NCI-H345 (cell line): ENCODE measurements at regions not wholly inside any gene's neighbourhood (a gene's known extent, or its start where the extent isn't known, plus 50 kb on each side); places are given as distances from the start of the nearest gene placed in this dataset.
"Not testable (repeated sequence)": the region's sequence is repeated elsewhere in the genome, so short reads cannot be mapped to it uniquely, and the experiment has no call there.

ENCODE experiments used
- DNase-seq: peaks from one replicate; lab custom pipeline; 2025; lab: John Stamatoyannopoulos, UW

DNA sequence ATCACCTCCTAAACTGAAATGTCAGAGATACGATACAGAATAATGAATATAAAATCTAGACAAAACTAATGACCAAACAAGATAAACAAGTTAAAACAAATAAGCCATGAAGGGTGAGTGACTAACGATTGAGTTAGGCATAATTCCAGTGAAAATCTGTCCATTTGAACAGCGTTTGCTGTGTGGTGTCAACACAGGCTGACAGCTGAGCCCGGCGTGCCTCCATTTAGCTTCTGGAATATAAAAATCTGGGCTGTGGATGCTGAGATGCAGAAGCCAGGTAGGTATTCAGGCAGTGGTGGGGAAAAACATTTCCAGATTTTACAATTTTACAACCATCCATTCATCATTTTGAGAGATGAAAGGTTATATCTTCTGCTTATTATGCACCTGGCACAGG, 2041.4 kb upstream of the CELF4 start:
- no peak for DNase-seq

DNA sequence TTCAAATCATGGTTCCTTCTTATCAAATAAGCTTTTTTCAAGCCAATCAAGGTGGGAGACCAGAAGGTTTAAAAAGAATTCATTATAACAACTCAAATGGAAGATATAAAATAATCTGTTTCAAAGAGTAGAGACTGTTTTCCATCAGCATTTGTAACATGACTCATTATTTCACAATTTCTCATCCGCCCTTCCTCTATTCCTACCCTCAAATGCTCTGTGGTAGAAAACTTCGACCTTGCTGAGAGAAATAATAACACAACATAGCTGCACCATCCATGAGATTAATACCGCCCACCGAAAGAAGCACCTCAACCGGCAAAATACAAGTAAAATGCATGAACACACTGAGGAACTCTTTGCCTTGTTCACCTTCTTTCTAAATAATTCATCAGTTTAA, 2039.2 kb upstream of the CELF4 start:
- no peak for DNase-seq

DNA sequence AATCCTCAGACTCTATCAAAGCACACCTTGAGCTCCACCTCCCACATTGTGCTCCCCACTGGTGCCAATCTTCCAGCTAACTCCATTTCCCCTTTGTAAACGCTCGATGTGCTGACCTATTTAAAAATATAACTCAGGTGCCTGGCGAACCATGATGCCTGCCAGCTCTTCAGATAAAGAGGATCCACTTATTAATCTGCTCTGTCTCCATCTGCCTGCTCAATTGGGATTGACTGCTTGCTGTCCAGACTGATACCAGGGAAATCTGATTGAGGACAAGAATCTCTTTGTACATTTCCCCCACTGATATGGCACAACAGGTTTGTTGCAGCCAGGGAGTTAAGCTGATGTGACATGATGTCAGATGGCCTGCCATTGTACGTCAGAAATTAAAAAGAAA, 2036.5 kb upstream of the CELF4 start:
- no peak for DNase-seq

DNA sequence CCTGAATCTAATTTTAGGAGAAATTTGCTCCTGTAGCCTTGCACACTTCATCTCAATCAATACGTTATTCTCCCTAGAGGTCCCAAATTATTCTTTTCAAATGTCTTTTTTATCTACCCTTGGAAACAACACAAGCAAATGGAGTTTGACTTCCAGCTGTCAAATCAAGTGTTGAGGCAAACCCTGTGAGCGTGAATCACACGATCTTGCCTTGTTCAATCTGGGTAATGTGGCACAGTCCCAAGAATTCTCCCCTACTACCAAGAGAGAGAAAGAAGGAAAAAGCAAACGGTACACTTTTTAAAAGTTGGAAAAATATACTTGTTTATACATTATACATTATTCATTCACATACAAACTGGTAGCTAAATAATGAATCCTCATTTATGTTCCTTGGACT, 2035.3 kb upstream of the CELF4 start:
- DNase-seq = no peak

DNA sequence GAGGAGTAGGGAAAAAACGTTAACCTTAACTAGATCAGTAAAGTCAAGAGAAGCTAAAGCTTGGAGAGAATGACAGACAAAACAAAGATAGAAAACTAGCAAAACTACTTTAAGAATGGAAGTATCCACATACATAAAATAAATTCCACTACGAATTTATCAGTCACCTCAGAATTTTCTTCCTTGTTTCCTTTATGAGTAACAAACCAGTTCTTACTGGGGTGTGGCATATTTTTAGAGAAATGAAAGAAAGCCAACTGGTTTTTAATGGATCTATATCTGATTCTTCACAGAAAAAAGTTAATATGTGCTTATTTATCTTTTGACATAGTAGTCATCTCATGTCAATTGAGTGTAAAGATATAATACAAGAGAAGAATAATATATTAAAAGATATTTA, 2033.7 kb upstream of the CELF4 start:
- DNase-seq = no peak

DNA sequence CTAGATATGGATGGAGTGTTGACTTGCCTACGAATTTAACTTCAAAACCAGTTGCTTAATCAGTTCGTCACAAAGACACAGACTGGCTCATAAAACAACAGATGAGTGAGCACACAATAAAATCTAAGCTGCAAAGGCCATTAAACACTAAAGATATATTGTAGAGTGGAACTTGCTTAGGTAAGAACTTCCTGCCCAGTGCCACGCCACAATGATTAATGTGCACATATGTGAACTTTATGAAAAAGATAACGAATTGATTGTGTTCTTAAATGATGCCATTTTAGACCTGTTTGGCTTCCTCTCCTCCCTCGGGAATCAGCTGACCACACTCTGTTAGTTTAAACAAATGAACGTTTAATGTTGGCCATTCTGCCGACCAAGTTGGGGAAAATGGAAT, 2031.3 kb upstream of the CELF4 start:
- DNase-seq = no peak

DNA sequence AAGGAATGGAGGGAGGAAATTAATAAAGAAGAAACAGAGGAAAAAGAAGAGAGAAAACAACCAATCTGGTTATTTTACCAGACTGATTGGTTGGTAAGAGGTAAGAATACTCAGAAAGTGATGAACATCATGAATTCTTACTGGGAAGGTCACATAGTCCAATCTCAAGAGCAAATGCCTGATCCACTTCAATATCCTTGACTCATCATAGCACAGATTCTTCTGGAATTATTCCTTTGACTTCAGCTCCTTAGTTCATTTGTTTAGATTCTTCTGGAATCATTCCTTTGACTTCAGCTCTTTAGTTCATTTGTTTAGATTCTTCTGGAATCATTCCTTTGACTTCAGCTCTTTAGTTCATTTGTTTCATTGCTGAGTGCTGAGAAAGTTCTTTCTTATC, 2030.6 kb upstream of the CELF4 start:
- DNase-seq = no peak

DNA sequence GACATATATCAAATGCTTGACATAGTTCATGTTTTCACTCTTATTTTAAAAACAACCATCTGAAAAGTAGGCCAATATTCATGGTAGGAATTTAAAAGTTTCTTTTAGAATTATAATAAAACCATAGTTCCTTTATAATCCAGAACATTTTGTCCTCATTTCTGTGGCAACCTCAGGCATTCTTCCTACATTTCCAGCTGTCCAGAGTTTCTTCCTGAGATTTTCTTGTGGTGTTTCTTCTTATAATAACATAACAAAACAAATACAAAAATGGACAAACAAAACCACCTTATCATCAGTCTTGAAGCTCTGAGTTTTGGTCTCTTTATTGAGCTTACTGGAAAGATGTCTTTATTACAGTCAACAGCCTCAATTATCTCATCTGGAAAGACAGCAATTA, 2028.6 kb upstream of the CELF4 start:
- no peak for DNase-seq

DNA sequence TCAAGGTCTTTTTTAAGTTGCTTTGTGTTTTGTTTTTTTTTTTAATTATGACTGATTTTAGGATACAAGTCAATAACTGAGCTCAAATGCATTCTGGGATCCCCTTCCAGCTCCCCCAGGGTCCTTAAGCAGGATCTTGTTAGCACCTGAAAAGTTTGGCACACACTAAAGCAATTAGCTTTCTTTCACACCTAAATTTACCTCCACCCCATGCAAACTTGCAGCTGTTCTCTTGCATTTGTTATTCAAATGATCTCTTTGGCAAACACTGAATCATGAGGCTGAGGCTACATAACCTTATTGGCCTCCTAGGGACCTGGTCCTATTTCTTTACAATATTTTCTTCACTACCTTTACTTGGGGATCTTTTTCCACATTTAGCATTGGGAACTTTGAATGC, 2026.1 kb upstream of the CELF4 start:
- no peak for DNase-seq

DNA sequence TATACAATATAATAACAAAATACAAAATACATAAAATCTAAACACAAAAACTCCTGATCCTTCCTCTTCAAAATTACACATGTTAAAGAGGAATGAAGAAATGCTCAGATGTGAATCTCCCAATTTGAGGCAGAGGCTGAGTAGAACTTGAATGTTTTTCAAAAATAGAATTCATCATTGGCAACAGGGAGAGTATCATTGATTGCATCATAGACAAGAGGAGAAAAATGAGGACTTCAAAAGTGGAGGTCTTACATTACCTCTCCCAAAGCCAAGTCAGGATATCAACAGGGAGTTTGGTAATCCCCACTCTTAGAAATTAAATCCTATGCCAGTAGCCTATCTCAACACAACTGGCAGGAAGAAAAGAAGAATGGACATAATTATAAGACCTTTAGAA, 2023.9 kb upstream of the CELF4 start:
- DNase-seq = no peak

DNA sequence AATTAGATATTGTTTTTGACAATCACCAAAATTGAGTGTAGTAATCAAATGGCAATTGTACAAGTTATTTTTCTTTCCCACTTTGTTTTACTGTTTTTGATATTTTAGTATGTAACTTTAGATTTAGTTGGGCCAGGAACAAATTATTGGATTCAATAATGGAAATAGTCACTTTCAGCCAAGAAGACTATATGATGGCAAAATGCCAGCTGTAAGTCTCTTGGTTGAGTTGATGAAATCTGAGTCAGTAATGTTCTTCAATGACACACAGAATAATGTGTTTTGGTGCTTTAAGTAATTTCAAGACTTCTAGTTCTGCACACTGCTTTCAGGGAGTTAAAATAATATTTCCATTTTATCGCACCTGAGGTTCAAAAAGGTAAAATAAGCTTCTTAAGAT, 2022.0 kb upstream of the CELF4 start:
- no peak for DNase-seq

DNA sequence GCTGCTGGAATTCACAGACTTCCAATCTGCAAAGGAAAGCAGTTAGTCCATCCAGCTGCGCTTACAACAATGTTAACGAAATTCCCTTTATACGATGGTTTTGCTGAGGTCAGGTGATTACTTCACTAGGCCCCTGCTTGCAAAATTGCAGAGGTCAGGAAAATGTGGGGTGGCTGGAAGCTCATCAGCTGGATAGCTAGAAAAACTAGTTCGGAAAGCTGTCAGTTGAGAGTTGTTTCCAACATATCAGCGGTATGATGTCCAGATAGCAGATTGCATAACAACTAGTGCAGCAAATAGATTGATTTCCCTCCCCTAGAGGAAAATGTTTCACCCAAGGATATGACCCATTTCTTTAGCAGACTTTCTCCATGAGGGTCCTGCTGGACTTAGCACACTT, 2021.1 kb upstream of the CELF4 start:
- no peak for DNase-seq

DNA sequence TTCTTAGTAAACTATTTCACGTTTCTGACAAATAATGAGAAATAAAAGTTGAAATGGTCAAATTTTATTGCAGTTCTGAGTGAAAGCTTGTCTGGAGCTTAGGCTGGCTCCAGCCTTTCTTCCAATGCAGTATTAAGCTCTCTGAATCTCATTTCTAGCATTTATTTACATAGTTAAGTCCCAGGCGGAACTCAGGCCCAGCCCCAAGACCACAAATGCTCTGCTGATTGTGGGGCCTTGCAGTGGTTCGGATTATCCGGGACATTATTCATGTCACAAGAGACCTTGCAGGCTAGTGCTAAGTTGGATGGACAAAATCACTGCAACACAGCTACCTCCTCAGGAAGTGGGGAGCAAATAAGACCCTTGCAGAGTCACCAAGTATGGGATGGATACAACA, 2009.3 kb upstream of the CELF4 start:
- DNase-seq = no peak

DNA sequence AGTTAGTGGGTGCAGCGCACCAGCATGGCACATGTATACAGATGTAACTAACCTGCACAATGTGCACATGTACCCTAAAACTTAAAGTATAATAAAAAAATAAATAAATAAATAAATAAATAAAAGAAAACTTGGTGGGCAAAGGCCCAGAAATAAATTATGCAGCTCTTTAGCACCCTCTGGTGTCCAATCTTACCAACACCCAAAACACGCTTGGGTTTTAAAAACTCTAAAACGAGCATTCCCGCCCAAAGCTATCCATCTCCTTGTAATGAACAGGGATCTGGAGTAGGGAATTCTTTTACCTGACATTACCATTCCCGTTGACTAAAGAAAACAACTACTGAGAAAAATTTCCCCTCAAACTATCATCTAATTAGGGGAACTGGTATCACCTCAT, 2005.9 kb upstream of the CELF4 start:
- no peak for DNase-seq

DNA sequence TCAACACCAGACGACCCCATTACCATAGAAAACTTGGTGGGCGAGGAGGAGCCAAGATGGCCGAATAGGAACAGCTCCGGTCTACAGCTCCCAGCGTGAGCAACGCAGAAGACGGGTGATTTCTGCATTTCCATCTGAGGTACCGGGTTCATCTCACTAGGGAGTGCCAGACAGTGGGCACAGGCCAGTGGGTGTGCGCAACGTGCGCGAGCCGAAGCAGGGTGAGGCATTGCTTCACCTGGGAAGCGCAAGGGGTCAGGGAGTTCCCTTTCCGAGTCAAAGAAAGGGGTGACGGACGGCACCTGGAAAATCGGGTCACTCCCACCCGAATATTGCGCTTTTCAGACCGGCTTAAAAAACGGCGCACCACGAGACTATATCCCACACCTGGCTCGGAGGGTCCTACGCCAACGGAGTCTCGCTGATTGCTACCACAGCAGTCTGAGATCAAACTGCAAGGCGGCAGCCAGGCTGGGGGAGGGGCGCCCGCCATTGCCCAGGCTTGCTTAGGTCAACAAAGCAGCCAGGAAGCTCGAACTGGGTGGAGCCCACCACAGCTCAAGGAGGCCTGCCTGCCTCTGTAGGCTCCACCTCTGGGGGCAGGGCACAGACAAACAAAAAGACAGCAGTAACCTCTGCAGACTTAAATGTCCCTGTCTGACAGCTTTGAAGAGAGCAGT, 2000.1 kb upstream of the CELF4 start:
- DNase-seq = not testable (repeated sequence)

DNA sequence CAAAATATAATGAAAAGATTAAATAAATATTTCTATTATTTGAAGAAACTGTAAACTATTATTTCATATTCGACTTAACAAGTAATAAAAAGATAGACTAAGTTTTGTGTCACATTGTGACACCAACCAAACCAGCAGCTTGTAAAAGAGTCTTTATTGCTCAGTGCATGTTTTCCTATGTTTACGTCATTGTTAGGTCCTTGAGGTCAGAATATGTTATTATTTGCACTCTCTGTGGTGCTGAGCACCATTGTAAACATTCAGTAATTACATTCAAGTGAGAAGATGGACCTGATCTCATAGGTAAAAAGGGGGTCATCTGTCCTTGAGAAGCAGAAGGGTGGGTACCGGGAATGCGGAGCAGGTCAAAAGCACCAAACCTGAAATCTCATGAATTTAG, 1999.1 kb upstream of the CELF4 start:
- no peak for DNase-seq

DNA sequence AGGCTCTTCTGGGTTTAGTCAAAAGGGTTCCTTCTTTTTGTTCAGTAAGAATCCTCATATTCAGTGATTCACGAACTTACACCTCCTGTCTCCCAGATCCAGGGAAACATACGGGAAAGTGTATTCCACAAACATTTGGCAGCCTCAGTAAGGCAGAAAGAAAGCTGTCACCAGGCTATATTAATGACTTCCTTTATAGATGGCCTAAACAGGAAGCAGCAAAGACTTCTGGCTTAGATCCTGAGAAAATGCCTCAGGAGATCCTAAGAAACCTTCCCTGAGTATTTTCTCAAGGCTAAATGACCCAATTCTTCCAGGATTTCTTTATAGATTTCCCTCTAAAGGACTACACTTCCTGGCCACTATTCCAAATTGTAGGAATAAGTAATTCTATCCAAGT, 1995.5 kb upstream of the CELF4 start:
- DNase-seq = no peak

DNA sequence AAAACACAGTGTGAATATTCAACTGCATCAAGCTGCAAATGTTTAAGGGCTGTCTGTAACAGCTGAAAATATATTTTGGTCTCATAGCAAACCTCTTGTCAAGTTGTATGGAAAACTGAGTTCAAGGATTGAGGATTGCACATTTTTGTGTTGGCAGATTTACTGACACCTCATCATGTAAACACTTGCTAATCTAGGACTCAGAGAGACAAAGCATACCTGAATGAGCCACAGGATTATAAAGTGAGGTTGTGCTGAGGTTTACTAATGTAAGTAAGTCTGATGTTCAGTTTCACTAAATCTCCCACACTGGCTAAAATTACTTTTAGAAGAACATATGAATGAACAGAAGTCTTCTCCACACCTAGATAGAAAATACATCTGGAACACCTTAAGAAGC, 1993.1 kb upstream of the CELF4 start:
- no peak for DNase-seq

DNA sequence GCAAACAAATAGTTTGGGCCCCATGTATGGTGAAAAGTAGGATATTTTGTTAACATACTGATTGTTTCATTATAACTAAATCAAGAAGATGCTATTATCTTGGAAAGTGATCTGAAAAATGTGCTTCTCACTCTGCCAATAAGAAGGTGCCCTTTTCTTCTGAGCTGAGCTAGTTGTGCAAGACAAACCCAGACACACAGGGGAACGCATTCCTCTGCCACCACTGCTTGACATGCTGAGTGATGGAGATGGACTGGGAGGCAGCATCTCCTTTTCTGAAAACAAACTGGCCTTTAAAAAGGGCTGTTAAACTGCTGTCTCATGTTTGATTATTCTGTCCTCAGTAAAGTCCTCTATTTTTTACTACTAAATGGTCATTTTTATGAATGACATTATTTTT, 1989.9 kb upstream of the CELF4 start:
- DNase-seq = no peak

DNA sequence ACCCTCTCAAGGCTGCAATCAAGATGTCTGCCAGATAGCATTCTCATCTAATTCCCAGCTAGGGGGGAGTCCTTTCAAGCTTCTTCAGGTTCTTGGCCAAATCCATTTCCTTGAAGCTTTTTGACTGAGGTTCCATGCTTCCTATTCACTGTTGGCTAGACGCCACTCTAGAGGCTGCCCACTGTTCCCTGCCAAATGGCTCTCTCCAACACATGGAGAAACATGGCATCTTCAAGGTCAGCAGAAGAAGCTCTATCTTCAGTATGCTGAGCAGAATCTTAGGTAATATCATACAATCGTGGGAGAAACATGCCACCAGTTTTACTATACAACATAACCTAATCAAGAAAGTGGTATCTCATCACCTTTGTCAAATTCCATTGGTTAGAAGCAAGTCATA, 1985.1 kb upstream of the CELF4 start:
- DNase-seq = no peak

DNA sequence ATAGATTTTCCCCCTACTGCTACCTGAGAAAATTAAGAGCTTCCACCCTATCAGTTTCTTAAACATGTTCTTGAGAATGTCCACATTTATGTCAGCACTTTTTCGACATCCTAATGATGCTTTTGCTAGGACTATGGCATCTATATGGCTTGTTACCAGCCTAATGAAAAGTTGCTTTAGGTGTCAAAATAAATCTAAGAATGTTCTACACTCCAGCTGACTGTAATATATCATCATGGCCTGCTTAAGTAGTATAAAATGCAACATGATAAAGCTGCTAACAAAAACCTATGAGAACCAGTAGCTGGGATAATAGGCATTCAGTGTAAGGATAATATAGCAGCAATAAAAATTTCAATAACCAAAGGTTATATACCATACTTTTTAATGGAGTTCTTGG, 1983.5 kb upstream of the CELF4 start:
- DNase-seq = no peak

DNA sequence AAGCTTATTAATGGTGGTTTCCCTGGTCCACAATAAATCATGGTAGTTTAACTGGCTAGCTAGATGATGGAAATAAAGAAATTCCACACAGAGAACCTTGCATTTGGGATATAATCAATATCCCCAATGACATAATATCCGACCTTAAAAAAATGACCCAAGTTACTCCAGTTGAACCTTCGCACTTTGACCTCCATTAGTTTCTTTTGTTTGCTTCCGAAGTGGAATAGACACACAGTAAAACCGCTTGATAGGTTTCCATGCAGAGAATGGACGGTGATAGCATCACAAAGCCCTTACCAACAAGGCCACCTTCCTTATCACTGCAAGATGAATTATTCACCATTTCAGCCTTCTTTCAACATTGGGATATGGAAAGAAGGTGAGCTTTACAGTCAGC, 1966.1 kb upstream of the CELF4 start:
- DNase-seq = no peak

DNA sequence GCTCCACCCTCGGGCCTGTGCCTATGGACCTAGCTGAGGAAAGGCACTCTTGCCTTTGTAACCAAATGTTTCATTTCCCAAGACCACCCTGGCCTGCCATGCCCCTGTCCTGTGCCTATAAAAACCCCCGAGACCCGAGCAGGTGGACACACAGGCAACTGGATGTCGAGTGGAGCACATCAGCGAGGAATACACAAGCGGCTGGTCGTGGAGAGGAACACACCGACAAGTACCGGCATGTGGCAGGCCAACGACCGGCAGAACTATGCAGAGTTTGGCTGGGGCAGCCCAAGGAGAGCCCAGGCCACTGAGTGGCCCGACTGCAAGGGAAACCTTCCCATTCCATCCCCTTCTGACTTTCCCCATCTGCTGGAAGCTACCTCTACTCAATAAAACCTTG, 1963.8 kb upstream of the CELF4 start:
- no peak for DNase-seq

DNA sequence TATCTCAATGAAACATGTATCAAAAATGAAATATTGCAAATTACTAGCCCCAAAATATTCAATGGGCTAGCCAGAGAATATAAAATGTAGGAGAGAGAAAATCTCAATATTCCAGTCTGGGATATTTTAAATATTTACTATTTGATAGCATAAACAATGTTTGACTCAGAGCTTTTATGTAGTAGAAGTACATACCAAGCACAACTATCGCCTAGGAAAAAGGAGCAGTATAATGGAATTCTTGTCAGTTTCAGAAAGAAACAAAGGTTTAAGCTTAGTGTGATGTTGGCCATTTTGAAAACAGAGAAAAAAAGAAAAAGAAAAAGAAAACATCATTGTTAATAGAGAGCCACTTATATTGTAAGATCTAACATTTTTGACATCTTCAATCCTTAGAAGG, 1961.9 kb upstream of the CELF4 start:
- no peak for DNase-seq

DNA sequence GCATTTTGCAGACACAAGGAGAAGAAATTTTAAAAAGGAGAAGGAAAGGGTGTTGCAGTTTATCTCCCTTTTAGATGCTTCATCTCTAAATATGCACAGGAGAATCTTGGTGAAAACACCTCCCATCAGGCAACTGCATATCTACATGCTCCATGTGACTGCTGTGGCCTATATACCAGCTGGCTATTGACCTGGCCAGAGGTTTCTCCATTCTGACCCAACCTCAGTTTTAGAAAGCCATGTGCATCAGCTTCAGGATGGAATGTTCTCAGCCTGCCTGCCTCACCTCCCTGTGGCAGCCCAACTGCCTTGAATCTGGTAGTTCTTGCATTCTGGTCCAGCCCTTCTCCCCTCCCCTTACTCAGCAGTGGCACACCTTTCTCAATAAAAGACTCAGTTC, 1958.8 kb upstream of the CELF4 start:
- DNase-seq = no peak
